Caco-2 (cell line): ENCODE measurements at regions not wholly inside any gene's neighbourhood (a gene's known extent, or its start where the extent isn't known, plus 50 kb on each side); places are given as distances from the start of the nearest gene placed in this dataset.

ENCODE experiments used
- BruUV-seq: library from RNA; stranded (reverse); fragments of 400-500 nt; replicated peaks from 2 replicates; lab custom pipeline; 2021; lab: Mats Ljungman, UMichigan
- CTCF ChIA-PET: fragments of 300-600 bp; sonication (Branson Sonifier 250); formaldehyde crosslinking; loops from one replicate; lab custom pipeline; 2022; ENCODE audit warnings: antibody characterized with exemption; lab: Charles Lee
- POLR2A ChIA-PET: fragments of 300-600 bp; sonication (Branson Sonifier 250); formaldehyde crosslinking; loops from one replicate; lab custom pipeline; 2022; ENCODE audit warnings: antibody characterized with exemption; lab: Charles Lee
- DNase-seq, 2 experiments: peaks; one replicate each; pipeline versions ENCODE4 v3.0.0 to v3.0.0-alpha.2; 2020 to 2022
- H3K27me3 ChIP-seq: replicated peaks from 2 replicates; pipeline ENCODE4 v1.6.0; 2011; ENCODE audit warnings: low read length; ENCODE audit not compliant: control insufficient read depth, insufficient read depth
- H3K36me3 ChIP-seq: 2 replicates; pipeline ENCODE4 v1.5.1; 2011; ENCODE audit warnings: low read length; ENCODE audit not compliant: control insufficient read depth, insufficient read depth
- H3K4me1 ChIP-seq: fragments of 250-450 bp; sonication (Bioruptor Pico); 2 replicates; pipeline ENCODE4 v1.5.1; 2020; ENCODE audit warnings: mild to moderate bottlenecking
- H3K4me3 ChIP-seq: 2 replicates; pipeline ENCODE4 v1.5.1; 2011; ENCODE audit warnings: low read depth, mild to moderate bottlenecking, control low read depth, low read length
- H3K9me3 ChIP-seq: fragments of 250-450 bp; sonication (Bioruptor Pico); 2 replicates; pipeline ENCODE4 v1.5.1; 2020; ENCODE audit warnings: mild to moderate bottlenecking, moderate library complexity
- H3K27ac Mint-ChIP-seq: one replicate; pipeline ENCODE4 v1.8.0; 2022; ENCODE audit warnings: mixed read lengths; ENCODE audit not compliant: unreplicated experiment
- H3K27me3 Mint-ChIP-seq: one replicate; pipeline ENCODE4 v1.8.0; 2022; ENCODE audit warnings: mixed read lengths; ENCODE audit not compliant: insufficient read depth, unreplicated experiment
- H3K36me3 Mint-ChIP-seq: one replicate; pipeline ENCODE4 v1.8.0; 2022; ENCODE audit warnings: mild to moderate bottlenecking, mixed read lengths; ENCODE audit not compliant: insufficient read depth, unreplicated experiment
- H3K4me1 Mint-ChIP-seq: one replicate; pipeline ENCODE4 v1.8.0; 2022; ENCODE audit warnings: low read depth, mixed read lengths; ENCODE audit not compliant: unreplicated experiment
- H3K4me3 Mint-ChIP-seq: one replicate; pipeline ENCODE4 v1.8.0; 2022; ENCODE audit warnings: mild to moderate bottlenecking, moderate library complexity, mixed read lengths; ENCODE audit not compliant: unreplicated experiment
- H3K9me3 Mint-ChIP-seq: one replicate; pipeline ENCODE4 v1.8.0; 2022; ENCODE audit warnings: mixed read lengths; ENCODE audit not compliant: unreplicated experiment
- CTCF ChIP-seq, 2 experiments: fragments of 200-600 bp in 1 of 2; IDR thresholded peaks; 1 replicate in 1 of 2; 2 replicates in 1 of 2; pipeline versions ENCODE4 v1.5.1 to v1.8.0; 2011 to 2022; ENCODE audit warnings: antibody characterized with exemption in 1 of 2, control low read depth in 1 of 2, inconsistent platforms in 1 of 2, low read depth in 1 of 2, low read length in 1 of 2, mild to moderate bottlenecking in 1 of 2, moderate library complexity in 1 of 2; ENCODE audit not compliant: insufficient read depth in 1 of 2, severe bottlenecking in 1 of 2, unreplicated experiment in 1 of 2
- intact Hi-C: fragments of 100-400 bp; cut with micrococcal nuclease; formaldehyde crosslinking; loops from one replicate; pipeline ENCODE4 v1.10.0; 2022; ENCODE audit not compliant: unreplicated experiment

GRCh38 chr1:101331794-101332193 lies 95.0 kb downstream of the S1PR1 start:
- Histone ChIP-seq H3K27me3 (no peaks in the 10 kb centered on the region), H3K4me1 (no peaks in the 10 kb centered on the region), H3K9me3 (no peaks in the 10 kb centered on the region), H3K36me3 (no peaks in the 10 kb centered on the region), H3K4me3 (no peak overlapping the region)
- Mint-ChIP-seq H3K36me3 (no peaks in the 10 kb centered on the region), H3K9me3 (no peaks in the 10 kb centered on the region), H3K4me3 (no peak overlapping the region), H3K27ac (no peak overlapping the region), H3K27me3 (peaks cover 15% of the 10 kb centered on the region), H3K4me1 (no peaks in the 10 kb centered on the region)
- no peak for TF ChIP-seq CTCF (IDR thresholded peaks at IDR 0.05; ENCODE audit: insufficient read depth in 1 of 2, low read depth in 1 of 2, low read length in 1 of 2, severe bottlenecking in 1 of 2, unreplicated experiment in 1 of 2)
- POLR2A ChIA-PET = no interaction called here
- CTCF ChIA-PET = no interaction called here
- intact Hi-C loops = no loop called here
- BruUV-seq = no TSS peak
- DNase-seq = no peak

GRCh38 chr1:101332633-101333032 lies 95.8 kb downstream of the S1PR1 start:
- Histone ChIP-seq H3K9me3 (no peaks in the 10 kb centered on the region), H3K36me3 (no peaks in the 10 kb centered on the region), H3K4me1 (no peaks in the 10 kb centered on the region), H3K4me3 (no peak overlapping the region), H3K27me3 (no peaks in the 10 kb centered on the region)
- BruUV-seq = no TSS peak
- Mint-ChIP-seq H3K27me3 (peaks cover 15% of the 10 kb centered on the region), H3K4me3 (no peak overlapping the region), H3K9me3 (no peaks in the 10 kb centered on the region), H3K4me1 (no peaks in the 10 kb centered on the region), H3K27ac (no peak overlapping the region), H3K36me3 (no peaks in the 10 kb centered on the region)
- CTCF ChIA-PET = no interaction called here
- no peak for TF ChIP-seq CTCF (IDR thresholded peaks at IDR 0.05; ENCODE audit: insufficient read depth in 1 of 2, low read depth in 1 of 2, low read length in 1 of 2, severe bottlenecking in 1 of 2, unreplicated experiment in 1 of 2)
- no peak for DNase-seq
- POLR2A ChIA-PET = no interaction called here
- intact Hi-C loops = no loop called here

- Mint-ChIP-seq H3K9me3 (no peaks in the 10 kb centered on the region), H3K4me3 (no peak overlapping the region), H3K27ac (no peak overlapping the region), H3K36me3 (no peaks in the 10 kb centered on the region), H3K4me1 (no peaks in the 10 kb centered on the region), H3K27me3 (peaks cover 12% of the 10 kb centered on the region)
- ChIA-PET POLR2A (no interaction called here), CTCF (no interaction called here)
- H3K4me1 ChIP-seq = no peaks in the 10 kb centered on the region
- H3K4me3 ChIP-seq = no peak overlapping the region
- no peaks in the 10 kb centered on the region for H3K36me3 ChIP-seq
- no peaks in the 10 kb centered on the region for H3K9me3 ChIP-seq
- no TSS peak for BruUV-seq
- no peak for TF ChIP-seq CTCF (IDR thresholded peaks at IDR 0.05; ENCODE audit: insufficient read depth in 1 of 2, low read depth in 1 of 2, low read length in 1 of 2, severe bottlenecking in 1 of 2, unreplicated experiment in 1 of 2)
- H3K27me3 ChIP-seq = no peaks in the 10 kb centered on the region
- DNase-seq = no peak
- intact Hi-C loops = no loop called here
These were observed 96.4 kb downstream of the S1PR1 start for GRCh38 chr1:101333186-101333585.
